OCI-LY3 (cell line): ENCODE measurements at regions not wholly inside any gene's neighbourhood (a gene's known extent, or its start where the extent isn't known, plus 50 kb on each side); places are given as distances from the start of the nearest gene placed in this dataset.

Source experiments
- EZH2phosphoT487 ChIP-seq: fragments of 200-600 bp; shearing (Covaris generic); IDR thresholded peaks from 2 replicates; pipeline ENCODE4 v1.6.1; 2018; ENCODE audit warnings: antibody characterized with exemption, mixed run types, low read depth
- TF ChIP-seq, protein P1 (sequence below): fragments of 200-600, 300-600 bp; sonication (generic); IDR thresholded peaks from 2 replicates; pipeline ENCODE4 v1.5.1; 2014; ENCODE audit warnings: antibody characterized with exemption, low read length, low read depth

DNA sequence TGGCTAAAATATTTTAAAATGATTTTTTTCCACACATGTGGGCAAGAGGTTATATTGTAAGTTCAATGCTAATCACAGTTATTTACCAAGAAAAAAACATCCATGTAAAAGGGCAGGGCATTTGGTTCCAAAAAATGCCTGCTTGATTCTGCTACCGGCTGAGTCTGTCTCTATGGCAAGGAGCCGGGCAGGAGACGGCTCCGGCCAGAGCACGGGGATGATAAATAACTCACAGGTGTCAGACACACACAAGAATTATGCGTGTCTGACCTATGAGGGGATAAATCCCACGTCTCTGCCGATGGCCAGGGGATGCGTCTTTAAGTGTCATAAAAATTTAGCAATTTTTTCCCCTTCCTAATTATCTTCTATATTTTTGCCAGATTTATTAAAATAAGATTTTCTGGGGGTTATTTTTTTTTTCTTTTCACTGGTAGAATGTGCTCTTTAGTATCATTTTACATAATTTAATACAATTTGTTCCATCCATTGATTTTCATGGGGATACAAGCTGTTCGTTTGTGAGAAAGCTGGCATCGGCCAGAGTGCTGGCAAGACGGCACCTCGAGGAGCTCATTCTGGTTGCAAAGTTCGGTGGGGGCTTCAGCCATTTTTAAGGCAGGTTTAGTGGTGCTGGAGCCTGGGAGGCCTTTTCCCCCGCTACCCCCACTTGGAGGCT, 253.9 kb downstream of the ZNF536 start:
- TF ChIP-seq, protein P1, sequence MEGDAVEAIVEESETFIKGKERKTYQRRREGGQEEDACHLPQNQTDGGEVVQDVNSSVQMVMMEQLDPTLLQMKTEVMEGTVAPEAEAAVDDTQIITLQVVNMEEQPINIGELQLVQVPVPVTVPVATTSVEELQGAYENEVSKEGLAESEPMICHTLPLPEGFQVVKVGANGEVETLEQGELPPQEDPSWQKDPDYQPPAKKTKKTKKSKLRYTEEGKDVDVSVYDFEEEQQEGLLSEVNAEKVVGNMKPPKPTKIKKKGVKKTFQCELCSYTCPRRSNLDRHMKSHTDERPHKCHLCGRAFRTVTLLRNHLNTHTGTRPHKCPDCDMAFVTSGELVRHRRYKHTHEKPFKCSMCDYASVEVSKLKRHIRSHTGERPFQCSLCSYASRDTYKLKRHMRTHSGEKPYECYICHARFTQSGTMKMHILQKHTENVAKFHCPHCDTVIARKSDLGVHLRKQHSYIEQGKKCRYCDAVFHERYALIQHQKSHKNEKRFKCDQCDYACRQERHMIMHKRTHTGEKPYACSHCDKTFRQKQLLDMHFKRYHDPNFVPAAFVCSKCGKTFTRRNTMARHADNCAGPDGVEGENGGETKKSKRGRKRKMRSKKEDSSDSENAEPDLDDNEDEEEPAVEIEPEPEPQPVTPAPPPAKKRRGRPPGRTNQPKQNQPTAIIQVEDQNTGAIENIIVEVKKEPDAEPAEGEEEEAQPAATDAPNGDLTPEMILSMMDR: no peak
- no peak for TF ChIP-seq EZH2phosphoT487
